SIG-M5 treated with dmso at 0.1 percent for 504 hours (cell line): ENCODE measurements at regions not wholly inside any gene's neighbourhood (a gene's known extent, or its start where the extent isn't known, plus 50 kb on each side); places are given as distances from the start of the nearest gene placed in this dataset.
"Not testable (repeated sequence)": the region's sequence is repeated elsewhere in the genome, so short reads cannot be mapped to it uniquely, and the experiment has no call there.

Experiments used
- DNase-seq: peaks from one replicate; lab custom pipeline; 2025; ENCODE audit not compliant: unreplicated experiment; lab: John Stamatoyannopoulos, UW

GRCh38 chr15:72866866-72867616, 83.5 kb upstream of the ADPGK start:
- no peak for DNase-seq

- DNase-seq = peak; percentile 9
These were observed 82.6 kb upstream of the ADPGK start for GRCh38 chr15:72866182-72866581.

- DNase-seq = no peak
These were observed 81.9 kb upstream of the ADPGK start for GRCh38 chr15:72865486-72865885.

GRCh38 chr15:72864681-72865080, 81.1 kb upstream of the ADPGK start:
- no peak for DNase-seq

- no peak for DNase-seq
These were observed 77.9 kb upstream of the ADPGK start for GRCh38 chr15:72861354-72861910.

GRCh38 chr15:72859757-72860145, 76.2 kb upstream of the ADPGK start:
- DNase-seq = no peak

- DNase-seq = no peak
These were observed 75.6 kb upstream of the ADPGK start for GRCh38 chr15:72859017-72859756.

- no peak for DNase-seq
These were observed 74.6 kb upstream of the ADPGK start for GRCh38 chr15:72858205-72858604.

GRCh38 chr15:72857331-72858063, 73.9 kb upstream of the ADPGK start:
- DNase-seq = no peak

GRCh38 chr15:72856549-72857040, 73.0 kb upstream of the ADPGK start:
- no peak for DNase-seq

GRCh38 chr15:72855791-72856190, 72.2 kb upstream of the ADPGK start:
- no peak for DNase-seq

- no peak for DNase-seq
These were observed 68.7 kb upstream of the ADPGK start for GRCh38 chr15:72852273-72852672.

GRCh38 chr15:72851586-72851985, 68.0 kb upstream of the ADPGK start:
- no peak for DNase-seq

GRCh38 chr15:72850833-72851232, 67.3 kb upstream of the ADPGK start:
- no peak for DNase-seq

GRCh38 chr15:72847806-72848205, 64.2 kb upstream of the ADPGK start:
- DNase-seq = no peak

GRCh38 chr15:72847033-72847432, 63.5 kb upstream of the ADPGK start:
- DNase-seq = no peak

- DNase-seq = no peak
These were observed 62.4 kb upstream of the ADPGK start for GRCh38 chr15:72845981-72846383.

- DNase-seq = no peak
These were observed 60.5 kb upstream of the ADPGK start for GRCh38 chr15:72844067-72844466.

- DNase-seq = not testable (repeated sequence)
These were observed 59.8 kb upstream of the ADPGK start for GRCh38 chr15:72843340-72843739.

GRCh38 chr15:72840114-72840513, 56.6 kb upstream of the ADPGK start:
- no peak for DNase-seq

- DNase-seq = peak; percentile 88
These were observed 54.8 kb upstream of the ADPGK start for GRCh38 chr15:72838311-72838731.
